Renal cortex interstitium (tissue), 11 donors: ENCODE measurements at regions not wholly inside any gene's neighbourhood (a gene's known extent, or its start where the extent isn't known, plus 50 kb on each side); places are given as distances from the start of the nearest gene placed in this dataset.
A peak's percentile ranks its signal among the peaks of the same experiment; 100 is the strongest.

Source experiments
- DNase-seq, 11 donors: peaks; one replicate each; pipeline ENCODE4 v3.0.0-alpha.2; 2013; ENCODE audit warnings: low read depth in 9 of 11, low spot score in 4 of 11; ENCODE audit errors: extremely low read depth in 1 of 11

DNA sequence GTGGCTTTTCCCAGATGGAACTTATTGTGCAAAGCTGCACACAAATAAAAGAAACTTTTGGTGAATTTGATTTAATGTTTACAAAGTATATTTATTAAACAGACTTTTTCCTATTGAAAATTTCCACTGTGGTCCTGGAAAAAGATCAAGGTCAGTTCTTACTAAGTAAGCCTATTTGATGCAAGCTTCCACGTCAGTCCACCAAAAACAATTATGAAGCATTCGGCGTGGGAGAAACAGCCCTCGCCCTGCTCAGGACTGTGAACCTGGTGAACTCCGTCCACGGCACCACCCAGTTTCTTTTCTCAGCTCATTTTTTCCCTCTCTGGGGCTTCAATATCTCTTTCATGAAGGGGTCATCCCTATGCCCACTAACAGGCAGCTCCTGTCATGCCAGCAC, 149.8 kb downstream of the EFNB2 start:
- no peak for DNase-seq

DNA sequence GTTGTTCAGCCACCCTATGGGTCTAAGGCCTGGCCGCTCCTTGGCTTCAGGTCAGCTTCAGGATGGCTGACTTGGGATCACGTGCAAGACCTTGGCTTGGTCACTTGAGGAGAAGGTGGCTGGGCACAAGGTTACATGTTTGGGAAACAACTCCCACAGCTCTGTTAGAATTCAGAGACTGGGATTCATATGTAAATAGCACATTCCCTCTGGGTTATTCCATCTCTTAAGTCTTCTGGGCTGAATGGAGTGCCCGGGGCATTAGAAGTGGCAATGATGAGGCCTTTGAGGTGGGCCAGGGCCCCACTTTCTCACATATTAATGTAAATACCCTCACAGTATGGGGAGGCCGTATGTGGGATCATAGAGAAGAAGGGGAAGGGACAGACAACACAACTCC, 150.9 kb downstream of the EFNB2 start:
- no peak for DNase-seq

DNA sequence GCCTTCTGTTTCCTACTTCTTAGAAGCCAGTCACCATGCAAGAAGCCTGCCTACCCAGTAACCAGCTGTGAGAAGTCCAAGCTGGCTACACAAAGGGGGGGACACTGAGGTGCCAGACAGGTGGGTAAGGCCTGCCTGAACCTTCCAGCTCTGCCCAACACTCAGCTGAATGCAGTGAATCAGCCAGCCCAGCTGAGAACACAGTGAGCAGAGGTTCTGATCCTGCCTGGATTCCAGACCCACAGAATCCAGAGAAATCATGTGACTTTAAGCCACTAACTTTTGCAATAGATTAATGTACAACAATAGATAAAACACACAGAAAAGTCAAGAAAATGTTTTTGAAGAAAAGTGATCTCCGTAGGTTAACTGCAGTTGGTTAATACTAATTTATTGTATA, 151.7 kb downstream of the EFNB2 start:
- DNase-seq: no peak

DNA sequence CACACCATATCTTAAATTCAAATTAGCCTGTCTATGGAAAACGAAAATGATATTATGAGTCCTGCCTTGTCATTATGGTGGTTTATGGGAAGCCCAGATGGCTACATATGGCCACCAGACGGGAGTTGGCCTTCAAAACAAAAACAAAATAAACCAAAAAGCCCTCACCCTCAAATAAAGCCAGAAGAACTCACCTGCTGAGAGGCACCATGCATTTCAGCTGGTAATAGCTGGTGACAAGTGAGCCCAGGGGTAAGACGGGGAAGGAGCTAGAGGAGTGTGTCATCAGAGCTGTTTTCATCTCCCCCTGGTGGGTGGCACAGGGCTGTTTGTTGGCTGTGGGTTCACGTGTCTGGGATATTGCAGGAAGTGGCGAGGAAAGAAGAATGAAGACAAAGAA, 152.9 kb downstream of the EFNB2 start:
- no peak for DNase-seq

DNA sequence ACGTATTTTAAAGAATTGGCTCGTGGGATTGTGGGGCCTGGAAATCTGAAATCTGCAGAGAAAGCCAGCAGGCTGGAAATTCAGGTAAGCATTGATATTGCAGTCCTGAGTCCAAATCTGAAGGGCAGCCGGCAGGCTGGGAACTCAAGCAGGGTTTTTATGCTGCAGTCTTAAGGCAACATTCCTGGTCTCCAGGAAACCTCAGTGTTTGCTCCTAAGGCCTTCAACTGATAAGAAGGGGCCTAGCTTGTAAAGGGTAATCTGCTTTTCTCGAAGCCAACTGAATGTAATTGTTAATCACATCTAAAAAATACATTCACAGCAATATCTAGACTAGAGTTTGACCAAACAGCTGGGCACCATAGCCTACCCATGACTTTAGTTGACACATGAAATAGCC, 154.4 kb downstream of the EFNB2 start:
- DNase-seq: peak in 1 of 11 donors; percentile 29

DNA sequence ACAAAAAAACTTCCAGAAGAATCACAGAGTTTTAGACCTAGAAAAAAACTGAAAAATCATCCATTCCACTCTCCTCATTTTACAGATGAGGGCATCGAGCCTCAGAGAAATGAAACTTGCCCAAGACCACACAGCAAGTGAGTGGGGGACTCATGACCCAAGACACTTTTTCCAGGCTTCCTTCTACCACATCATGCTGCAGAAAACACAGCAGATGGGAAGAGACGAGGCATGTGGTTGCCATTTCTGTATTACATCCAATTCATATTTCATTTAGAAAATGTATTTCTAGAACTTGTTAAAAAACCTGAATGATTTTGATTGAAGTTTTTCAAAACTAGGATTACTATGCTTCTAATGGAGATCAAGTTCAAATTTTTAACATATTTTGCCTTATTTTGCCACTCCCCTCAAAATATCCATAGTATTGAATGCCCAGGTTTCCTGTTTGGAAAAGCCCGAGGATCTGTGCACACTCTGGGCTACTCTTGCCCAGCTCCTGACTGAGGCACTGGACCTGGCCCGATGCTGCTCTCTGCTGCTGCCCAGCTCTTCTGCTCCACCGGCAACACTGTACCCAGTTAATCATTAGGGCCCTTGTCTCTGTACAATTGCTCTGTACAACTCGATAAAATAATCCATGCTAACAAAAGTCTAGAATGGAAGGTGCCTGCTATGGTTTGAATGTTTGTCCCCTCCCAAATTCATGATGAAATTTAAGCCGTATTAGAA, 157.4 kb downstream of the EFNB2 start:
- no peak for DNase-seq

DNA sequence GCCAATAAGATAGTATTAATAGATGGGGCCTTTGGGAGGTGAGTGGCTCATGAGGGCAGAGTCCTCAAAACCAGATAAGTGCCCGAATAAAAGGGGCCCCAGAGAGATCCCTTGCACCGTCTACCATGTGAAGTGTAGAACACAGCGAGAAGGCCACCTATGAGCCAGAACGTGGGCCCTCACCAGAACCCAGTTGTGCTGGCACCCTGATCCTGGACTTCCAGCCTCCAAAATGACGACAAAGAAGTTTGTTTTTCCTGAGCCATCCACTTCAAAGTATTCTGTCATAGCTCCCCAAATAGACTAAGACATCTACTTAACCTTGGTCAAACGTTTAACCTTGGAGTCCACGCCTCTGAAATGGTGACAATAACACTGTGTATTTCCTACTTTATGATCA, 158.1 kb downstream of the EFNB2 start:
- DNase-seq: no peak

DNA sequence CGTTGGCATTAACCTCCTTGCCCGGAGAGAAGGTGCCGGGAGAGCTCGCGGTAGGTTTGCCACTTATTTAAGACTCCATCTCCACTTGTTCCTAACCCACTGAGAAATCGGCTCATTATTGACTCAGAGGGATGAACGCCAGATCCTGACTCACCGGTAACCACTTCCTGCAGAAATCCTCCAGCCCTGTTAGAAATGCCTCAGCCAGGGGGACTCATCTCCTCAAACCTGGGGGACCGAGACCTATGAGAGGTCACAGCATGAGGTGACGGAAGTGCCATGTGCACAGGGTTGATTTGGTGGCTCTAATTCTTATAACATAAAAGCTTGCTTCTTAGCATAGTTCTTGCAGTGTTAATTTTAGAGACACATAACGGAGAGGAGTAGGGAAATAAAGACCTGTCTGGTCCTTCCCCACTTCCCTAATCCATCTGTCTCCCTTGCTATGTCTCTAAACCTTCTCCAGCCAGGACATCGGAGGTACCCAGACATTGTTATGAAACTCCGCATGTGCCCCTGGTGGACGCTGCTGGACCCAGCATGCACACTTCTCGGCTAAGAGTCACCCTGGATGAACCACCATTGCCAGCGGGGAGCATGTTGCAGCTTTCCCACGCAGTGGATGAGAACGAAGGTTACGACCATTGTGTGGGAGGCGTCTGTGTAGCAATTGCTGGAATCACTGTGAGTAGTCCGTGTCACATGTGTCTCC, 158.9 kb downstream of the EFNB2 start:
- DNase-seq: no peak

DNA sequence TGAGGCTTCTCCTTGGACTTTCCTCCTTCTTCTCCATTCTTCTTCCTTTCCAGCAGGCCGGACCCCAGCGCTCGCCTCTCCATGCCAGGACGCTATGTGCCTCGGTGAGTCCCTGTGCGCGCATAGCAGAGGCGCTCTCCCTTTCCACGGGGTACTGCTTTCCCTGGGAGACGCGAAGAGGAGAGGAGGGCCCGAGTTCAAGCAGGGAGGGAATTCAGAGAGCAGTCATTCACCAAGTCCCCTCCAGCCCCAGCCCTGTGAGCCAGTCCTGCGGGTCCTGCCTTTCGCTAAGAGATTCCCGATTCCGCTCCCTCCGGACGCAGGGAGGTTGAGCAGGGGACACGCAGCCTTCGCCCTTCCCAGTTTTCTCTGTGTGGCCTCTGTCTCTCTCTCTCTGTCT, 160.4 kb downstream of the EFNB2 start:
- DNase-seq: no peak

DNA sequence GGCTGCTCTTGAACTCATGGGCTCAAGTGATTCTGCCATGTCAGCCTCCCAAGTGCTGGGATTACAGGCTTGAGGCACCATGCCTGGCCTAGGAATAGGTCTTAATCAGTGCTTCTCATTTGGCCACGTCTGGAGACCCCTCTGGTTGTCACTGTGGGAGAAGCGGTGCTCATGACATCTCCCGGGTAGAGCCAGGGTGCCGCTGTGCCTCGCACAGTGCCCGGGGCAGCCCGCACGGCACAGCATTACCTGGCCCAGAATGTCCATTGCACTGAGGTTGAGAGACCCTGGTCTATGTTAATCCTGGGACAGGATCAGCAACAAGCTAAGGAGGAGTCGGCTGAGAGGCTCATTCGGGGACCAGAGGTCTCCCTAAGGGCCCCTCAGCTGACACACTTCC, 160.8 kb downstream of the EFNB2 start:
- no peak for DNase-seq

DNA sequence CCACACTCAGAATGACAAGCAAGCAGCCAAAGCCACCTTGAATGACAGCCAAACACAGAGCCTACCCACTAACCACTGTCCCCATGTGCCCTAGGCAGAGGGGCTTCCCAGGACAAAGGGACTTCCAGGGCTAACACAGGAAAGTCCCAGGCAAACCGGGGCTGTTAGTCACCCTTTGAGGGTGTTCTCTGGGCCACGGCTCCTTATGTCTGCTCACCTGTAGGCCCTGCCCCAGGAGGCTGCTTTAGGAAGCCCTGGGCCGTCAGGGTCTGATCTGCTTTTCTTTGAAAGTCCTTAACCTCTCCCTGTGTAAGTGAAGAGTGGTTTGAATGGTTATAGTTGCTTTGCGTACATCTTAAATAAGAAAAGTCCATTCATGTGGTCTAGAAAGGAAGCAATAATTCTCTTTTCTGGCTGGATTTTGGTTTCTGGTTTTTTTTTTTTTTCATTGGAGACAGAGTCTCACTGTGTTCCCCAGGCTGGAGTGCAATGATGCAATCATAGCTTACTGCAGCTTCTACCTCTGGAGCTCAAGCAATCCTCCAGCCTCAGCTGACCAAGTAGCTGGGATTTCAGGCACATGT, 161.4 kb downstream of the EFNB2 start:
- peak in 2 of 11 donors; percentile 33 to 53 for DNase-seq

DNA sequence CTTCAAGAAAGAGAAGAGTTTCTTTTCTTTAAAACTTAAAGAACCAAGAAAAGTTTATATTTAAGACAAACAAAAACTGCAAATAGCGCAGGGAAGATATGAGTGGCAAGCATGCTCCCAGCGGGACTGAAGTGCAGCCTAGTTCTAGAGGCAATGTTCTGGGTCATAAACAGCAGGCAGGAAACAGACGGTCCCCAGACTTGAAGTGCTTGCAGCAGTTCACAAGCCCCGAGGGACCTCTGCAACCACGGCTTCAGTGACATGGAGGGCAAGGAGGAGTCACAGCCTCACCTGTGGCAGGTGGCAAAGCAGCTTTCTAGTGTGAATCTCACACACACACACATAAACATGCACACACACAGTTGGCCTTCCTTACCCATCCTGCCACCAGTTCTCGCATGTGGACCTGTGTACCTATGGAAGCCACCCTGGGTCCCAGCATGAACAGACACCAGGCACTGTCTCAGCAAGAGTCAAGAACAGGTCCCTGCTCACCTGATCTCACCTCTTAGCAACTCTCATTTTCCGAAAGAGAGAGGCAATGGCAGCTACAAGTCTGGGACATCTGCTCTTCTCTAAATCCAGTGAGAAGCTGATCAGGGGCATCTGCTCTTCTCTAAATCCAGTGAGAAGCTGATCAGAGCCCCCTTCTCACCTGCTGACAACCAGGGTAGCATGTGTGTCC, 162.0 kb downstream of the EFNB2 start:
- peak in 1 of 11 donors; percentile 48 for DNase-seq

DNA sequence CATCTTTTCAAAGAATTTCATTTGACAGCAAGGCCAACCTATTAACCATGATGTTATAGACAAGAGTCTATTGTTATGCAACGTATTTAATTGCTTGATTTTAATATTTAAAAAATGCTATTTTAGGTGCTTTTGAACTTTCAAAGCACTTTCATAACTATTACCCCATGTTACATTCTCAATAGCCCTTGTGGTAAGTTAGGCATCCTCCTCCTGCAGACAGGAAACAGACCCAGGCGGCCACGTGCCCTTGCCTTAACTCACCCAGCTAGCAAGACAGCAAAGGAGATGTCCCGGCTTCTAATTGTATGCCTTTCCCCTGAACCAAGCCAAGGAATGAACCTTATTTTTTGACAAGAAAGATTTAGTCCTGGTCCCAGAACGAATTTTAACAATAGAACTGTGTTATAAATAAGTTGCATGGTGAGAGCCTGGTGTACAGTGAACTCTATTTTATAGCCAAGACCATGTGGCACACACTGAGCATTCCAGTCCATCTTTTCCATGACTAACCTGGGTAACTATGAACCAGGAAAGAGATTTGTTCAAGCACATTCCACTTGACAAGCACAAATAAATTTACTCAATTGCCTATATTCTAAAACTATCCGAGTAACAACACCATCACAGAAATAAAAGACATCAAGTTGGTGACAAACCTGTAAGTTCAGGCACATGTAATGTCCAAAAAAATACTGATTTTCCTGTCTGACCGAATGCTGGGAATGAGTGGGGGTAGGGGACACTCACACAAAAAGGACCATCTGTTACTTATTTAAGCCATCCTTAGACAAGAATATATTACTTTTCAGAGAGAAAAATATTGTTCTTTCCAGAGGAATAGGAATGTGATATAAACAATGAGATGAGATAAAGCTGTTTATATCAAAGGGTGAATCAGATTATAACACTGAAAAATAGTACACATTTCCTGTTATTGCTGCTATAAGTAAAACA, 163.0 kb downstream of the EFNB2 start:
- peak in 1 of 11 donors; percentile 54 for DNase-seq

DNA sequence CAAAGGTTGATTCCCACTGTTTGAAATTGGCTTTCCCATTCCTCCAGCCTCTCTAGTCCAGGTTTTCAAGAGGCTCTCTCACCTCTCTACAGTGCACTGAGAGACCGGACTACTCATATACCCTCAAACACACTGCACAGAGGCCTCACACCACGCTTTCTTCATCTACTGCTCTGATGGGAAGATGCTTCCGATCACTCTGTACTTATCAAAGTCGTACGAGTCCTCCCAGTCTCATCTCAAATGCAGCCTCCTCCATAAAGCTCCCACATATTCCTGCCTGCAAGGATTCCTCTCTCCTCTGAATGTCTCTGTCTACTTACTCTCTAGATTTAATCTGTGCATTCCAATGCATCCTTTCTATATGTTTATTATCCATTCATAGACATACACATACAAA, 164.4 kb downstream of the EFNB2 start:
- no peak for DNase-seq

DNA sequence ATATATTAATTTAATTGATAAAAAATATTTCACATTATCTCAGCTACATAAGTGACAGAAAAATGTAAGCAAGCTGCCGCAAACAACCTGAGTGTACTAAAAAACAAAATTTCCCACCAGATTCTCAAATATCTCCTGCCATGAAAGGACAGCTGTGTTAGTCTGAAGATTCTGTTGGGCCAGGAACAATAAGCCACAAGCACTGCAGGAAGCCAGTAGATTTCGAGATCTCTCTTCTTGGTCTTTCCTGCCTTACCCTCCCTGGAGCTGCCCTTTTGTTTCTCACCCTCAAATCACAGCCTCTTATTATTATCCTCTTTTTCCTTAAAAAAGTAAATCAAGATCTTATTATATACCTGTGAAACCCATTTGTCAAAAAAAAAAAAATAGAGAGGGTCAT, 165.6 kb downstream of the EFNB2 start:
- DNase-seq: no peak

DNA sequence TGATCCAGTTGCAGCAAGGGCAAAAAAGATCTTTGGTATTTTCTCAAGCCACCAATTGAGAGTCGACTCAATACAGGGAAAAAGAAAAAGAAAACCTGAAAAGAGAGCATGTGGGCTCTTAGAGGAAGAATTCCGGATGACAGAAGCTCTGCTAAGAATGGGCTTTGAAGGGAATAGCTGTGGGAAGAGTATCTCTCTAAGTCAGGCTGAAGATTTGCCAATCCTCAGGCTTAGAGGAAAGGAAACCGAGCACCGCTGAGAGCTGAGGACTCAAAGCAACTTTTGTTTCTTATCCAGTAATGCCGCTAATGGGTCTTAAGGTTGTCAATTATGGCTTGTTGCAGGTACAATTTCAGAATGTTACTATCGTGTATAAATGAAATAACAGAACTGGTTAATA, 166.4 kb downstream of the EFNB2 start:
- no peak for DNase-seq

DNA sequence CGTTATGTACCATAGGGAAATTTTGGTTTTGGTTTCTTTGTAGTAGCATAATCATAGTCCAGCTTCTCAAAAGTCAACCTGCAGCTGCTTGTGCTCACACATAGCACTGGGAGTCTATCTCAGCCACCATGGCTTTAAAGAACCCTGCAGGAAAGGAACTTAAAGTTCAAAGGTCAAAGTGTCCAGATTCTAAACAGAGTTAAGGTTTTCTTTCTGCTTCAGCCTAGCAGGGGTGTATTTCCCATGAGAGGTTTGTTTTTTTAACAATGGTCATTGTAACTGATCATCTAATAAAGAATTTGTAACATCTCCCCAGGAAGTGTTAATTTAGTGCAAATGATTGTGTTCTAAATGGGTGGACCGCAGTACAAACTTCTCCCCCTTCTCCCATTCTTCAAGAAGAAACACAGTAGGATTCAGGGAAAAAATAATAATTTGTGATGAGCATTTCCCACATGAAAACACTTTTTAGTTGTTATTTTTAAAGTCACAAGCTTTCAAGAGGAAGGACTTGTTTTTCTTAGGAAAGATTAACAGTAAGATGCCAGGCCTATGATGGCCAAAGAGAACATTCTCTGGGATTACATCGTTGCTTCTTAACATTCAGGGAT, 168.0 kb downstream of the EFNB2 start:
- no peak for DNase-seq

DNA sequence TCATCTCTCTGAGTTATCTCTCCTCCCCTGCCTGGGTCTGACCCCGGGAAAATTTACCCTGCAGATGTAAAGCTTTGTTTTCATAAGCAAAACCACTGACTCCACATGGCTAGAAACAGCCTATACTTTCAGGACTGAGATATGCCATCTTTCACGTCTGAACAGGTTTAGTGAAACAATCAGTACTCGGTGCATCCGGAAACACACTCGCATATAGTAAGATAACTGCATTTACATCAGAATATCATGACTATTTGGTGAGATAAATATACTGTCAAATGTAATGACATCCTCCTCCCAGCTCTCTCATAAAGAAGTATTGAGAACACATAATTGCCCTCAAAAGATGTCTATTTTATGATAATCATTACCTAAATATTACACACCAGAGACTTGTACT, 172.8 kb downstream of the EFNB2 start:
- no peak for DNase-seq

DNA sequence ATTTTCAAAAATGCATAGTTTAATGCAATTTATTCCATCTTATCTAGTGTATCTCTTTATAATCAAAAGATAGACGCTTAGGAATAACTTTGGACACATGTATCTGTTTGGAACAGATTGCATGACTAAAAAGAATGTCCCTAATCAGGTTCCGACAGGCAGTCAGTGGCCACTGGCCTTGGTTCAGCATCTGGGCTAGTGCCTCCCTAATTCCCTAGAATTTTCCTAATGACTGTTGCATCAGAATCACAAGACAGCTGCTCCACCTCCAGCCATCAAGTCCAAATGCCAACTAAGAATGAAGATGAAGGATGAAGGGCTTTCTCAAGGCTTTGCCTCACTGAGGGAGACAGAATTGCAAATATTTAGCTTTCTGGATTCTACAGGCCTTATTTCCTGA, 173.8 kb downstream of the EFNB2 start:
- no peak for DNase-seq
